H1 (cell line): ENCODE measurements at regions not wholly inside any gene's neighbourhood (a gene's known extent, or its start where the extent isn't known, plus 50 kb on each side); places are given as distances from the start of the nearest gene placed in this dataset.

Experiments used
- CTCF ChIA-PET: fragments of 300-600 bp; sonication (Branson Sonifier 250); formaldehyde crosslinking; loops from one replicate; lab custom pipeline; 2021; ENCODE audit not compliant: partially characterized antibody; lab: Charles Lee
- POLR2A ChIA-PET: fragments of 300-600 bp; sonication (Branson Sonifier 250); formaldehyde crosslinking; loops from one replicate; lab custom pipeline; 2021; ENCODE audit warnings: inconsistent platforms; ENCODE audit not compliant: partially characterized antibody; lab: Charles Lee
- DNase-seq, 2 experiments: peaks; one replicate each; pipeline versions ENCODE4 v3.0.0 to v3.0.0-alpha.2; 2010 to 2022; ENCODE audit warnings: low spot score in 2 of 2, low read depth in 1 of 2, mixed read lengths in 1 of 2
- FAIRE-seq: peaks from 2 replicates; lab custom pipeline; 2011; peaks lifted over from hg19 to GRCh38; lab: Jason Lieb, UNC
- H2AFZ ChIP-seq: 2 replicates; pipeline ENCODE4 v1.8.1; 2012; ENCODE audit warnings: low read length, inconsistent platforms
- H2AK5ac ChIP-seq: 2 replicates; pipeline ENCODE4 v1.6.1; 2013; ENCODE audit warnings: low read depth, low read length
- H2BK120ac ChIP-seq: replicated peaks from 2 replicates; pipeline ENCODE3; 2013; ENCODE audit warnings: low read depth, low read length, inconsistent platforms
- H2BK12ac ChIP-seq: 2 replicates; pipeline ENCODE4 v1.6.1; 2013; ENCODE audit warnings: low read depth, low read length
- H2BK15ac ChIP-seq: 2 replicates; pipeline ENCODE4 v1.6.1; 2013; ENCODE audit warnings: low read length
- H2BK20ac ChIP-seq: 2 replicates; pipeline ENCODE4 v1.6.1; 2013; ENCODE audit warnings: low read length
- H2BK5ac ChIP-seq: 2 replicates; pipeline ENCODE4 v1.6.1; 2013; ENCODE audit warnings: low read depth, low read length
- H3K14ac ChIP-seq: 2 replicates; pipeline ENCODE4 v1.6.1; 2013; ENCODE audit warnings: inconsistent platforms; ENCODE audit not compliant: insufficient read length
- H3K18ac ChIP-seq: 2 replicates; pipeline ENCODE4 v1.6.1; 2013; ENCODE audit warnings: low read length; ENCODE audit errors: extremely low read depth
- H3K23ac ChIP-seq: 2 replicates; pipeline ENCODE4 v1.6.1; 2013; ENCODE audit warnings: inconsistent platforms; ENCODE audit not compliant: insufficient read length
- H3K23me2 ChIP-seq: 2 replicates; pipeline ENCODE4 v1.6.1; 2013; ENCODE audit warnings: low read depth, low read length
- H3K27ac ChIP-seq: 2 replicates; pipeline ENCODE4 v1.6.1; 2011; ENCODE audit warnings: low read depth, low read length, inconsistent platforms
- H3K27me3 ChIP-seq, 4 experiments: replicated peaks in 1 of 4; 1 replicate in 1 of 4; 2 replicates in 3 of 4; pipeline versions ENCODE4 v1.6.1 to v1.8.1; 2011 to 2013; ENCODE audit warnings: low read length in 3 of 4, mild to moderate bottlenecking in 3 of 4, inconsistent platforms in 2 of 4, mixed read lengths in 2 of 4, moderate library complexity in 1 of 4; ENCODE audit not compliant: control insufficient read depth in 3 of 4, insufficient read depth in 3 of 4; ENCODE audit errors: extremely low read depth in 1 of 4
- H3K36me3 ChIP-seq, 4 experiments: 2 replicates each; pipeline versions ENCODE4 v1.6.1 to v1.8.1; 2011 to 2013; ENCODE audit warnings: mild to moderate bottlenecking in 4 of 4, low read length in 3 of 4, moderate library complexity in 2 of 4, control low read depth in 1 of 4, inconsistent platforms in 1 of 4; ENCODE audit not compliant: insufficient read depth in 4 of 4, control insufficient read depth in 2 of 4
- H3K4ac ChIP-seq: replicated peaks from 2 replicates; pipeline ENCODE3; 2013; ENCODE audit warnings: low read length, low read depth, mixed read lengths, inconsistent platforms; ENCODE audit not compliant: insufficient read length
- H3K4me1 ChIP-seq, 4 experiments: replicated peaks in 1 of 4; 1 replicate in 1 of 4; 2 replicates in 3 of 4; pipeline versions ENCODE4 v1.6.1 to v1.8.1; 2011 to 2013; ENCODE audit warnings: low read length in 3 of 4, inconsistent platforms in 2 of 4, mixed read lengths in 1 of 4; ENCODE audit not compliant: insufficient read depth in 4 of 4, control insufficient read depth in 3 of 4
- H3K4me2 ChIP-seq, 2 experiments: 2 replicates each; pipeline versions ENCODE4 v1.6.1 to v1.8.1; 2011 to 2013; ENCODE audit warnings: low read depth in 2 of 2, low read length in 2 of 2, control low read depth in 1 of 2, inconsistent platforms in 1 of 2, mild to moderate bottlenecking in 1 of 2; ENCODE audit not compliant: insufficient read depth in 1 of 2
- H3K4me3 ChIP-seq, 4 experiments: fragments of 200-600, 300-600 bp in 1 of 4; sonication (generic), shearing (Covaris generic), sonication (Bioruptor Twin) in 1 of 4; 2 replicates each; pipeline versions ENCODE4 v1.5.1 to v1.8.1; 2011 to 2016; ENCODE audit warnings: low read length in 4 of 4, low read depth in 3 of 4, control low read depth in 2 of 4, inconsistent platforms in 2 of 4, mild to moderate bottlenecking in 2 of 4, mixed read lengths in 1 of 4, moderate library complexity in 1 of 4; ENCODE audit not compliant: insufficient read depth in 2 of 4; ENCODE audit errors: extremely low read depth in 1 of 4
- H3K56ac ChIP-seq: replicated peaks from 2 replicates; pipeline ENCODE3; 2013; ENCODE audit warnings: low read depth, mild to moderate bottlenecking, mixed read lengths, low read length, inconsistent platforms; ENCODE audit not compliant: insufficient read length
- H3K79me1 ChIP-seq: 2 replicates; pipeline ENCODE4 v1.6.1; 2013; ENCODE audit warnings: low read depth, low read length, control low read depth
- H3K79me2 ChIP-seq, 2 experiments: 2 replicates each; pipeline versions ENCODE4 v1.6.1 to v1.8.1; 2012 to 2013; ENCODE audit warnings: low read length in 2 of 2, mild to moderate bottlenecking in 2 of 2, inconsistent platforms in 1 of 2; ENCODE audit not compliant: insufficient read depth in 2 of 2, control insufficient read depth in 1 of 2
- H3K9ac ChIP-seq, 4 experiments: replicated peaks in 1 of 4; 1 replicate in 1 of 4; 2 replicates in 3 of 4; pipeline versions ENCODE4 v1.6.1 to v1.8.1; 2011 to 2013; ENCODE audit warnings: low read depth in 3 of 4, low read length in 3 of 4, control low read depth in 2 of 4, mild to moderate bottlenecking in 2 of 4, moderate library complexity in 2 of 4, inconsistent platforms in 1 of 4; ENCODE audit errors: extremely low read depth in 1 of 4
- H3K9me3 ChIP-seq, 2 experiments: 2 replicates each; pipeline versions ENCODE4 v1.6.1 to v1.8.1; 2012 to 2013; ENCODE audit warnings: mild to moderate bottlenecking in 2 of 2, moderate library complexity in 2 of 2, control low read depth in 1 of 2, inconsistent platforms in 1 of 2, low read depth in 1 of 2, low read length in 1 of 2, mixed read lengths in 1 of 2; ENCODE audit not compliant: insufficient read depth in 2 of 2
- H4K20me1 ChIP-seq, 2 experiments: replicated peaks in 1 of 2; 2 replicates each; pipeline versions ENCODE3 to v1.8.1; 2011 to 2013; ENCODE audit warnings: inconsistent platforms in 2 of 2, low read length in 2 of 2, mild to moderate bottlenecking in 1 of 2; ENCODE audit not compliant: insufficient read depth in 2 of 2, control insufficient read depth in 1 of 2
- H4K5ac ChIP-seq: 2 replicates; pipeline ENCODE4 v1.6.1; 2013; ENCODE audit warnings: low read length, low read depth, mixed read lengths, inconsistent platforms; ENCODE audit not compliant: insufficient read length
- H4K8ac ChIP-seq: 2 replicates; pipeline ENCODE4 v1.8.0; 2013; ENCODE audit warnings: mild to moderate bottlenecking, moderate library complexity, low read length, inconsistent platforms; ENCODE audit not compliant: insufficient read depth; ENCODE audit errors: extremely low read depth
- H4K91ac ChIP-seq: replicated peaks from 2 replicates; pipeline ENCODE3; 2013; ENCODE audit warnings: low read length, mixed read lengths, inconsistent platforms; ENCODE audit not compliant: insufficient read length
- BACH1 ChIP-seq: IDR thresholded peaks from 2 replicates; pipeline ENCODE4 v1.6.1; 2012; ENCODE audit warnings: low read length, improper control_type of control experiment
- EGR1 ChIP-seq: IDR thresholded peaks from 2 replicates; pipeline ENCODE4 v1.6.1; 2011; ENCODE audit warnings: low read depth, low read length, borderline replicate concordance
- GABPA ChIP-seq: IDR thresholded peaks from 2 replicates; pipeline ENCODE4 v1.6.1; 2011; ENCODE audit warnings: mild to moderate bottlenecking, low read length, moderate library complexity, borderline replicate concordance; ENCODE audit not compliant: insufficient read depth
- KDM1A ChIP-seq: fragments of 200-600, 300-600 bp; sonication (generic); IDR thresholded peaks from 2 replicates; pipeline ENCODE4 v1.7.1; 2016; ENCODE audit warnings: mild to moderate bottlenecking, low read length, borderline replicate concordance
- KDM5A ChIP-seq: fragments of 200-600 bp; IDR thresholded peaks from 2 replicates; pipeline ENCODE4 v1.7.1; 2012; ENCODE audit warnings: mild to moderate bottlenecking, low read length, inconsistent platforms, mixed read lengths
- POLR2AphosphoS5 ChIP-seq: IDR thresholded peaks from 2 replicates; pipeline ENCODE4 v1.6.1; 2011; ENCODE audit warnings: low read depth, low read length
- POU5F1 ChIP-seq: IDR thresholded peaks from 2 replicates; pipeline ENCODE4 v1.6.1; 2011; ENCODE audit warnings: low read depth, mild to moderate bottlenecking, low read length, moderate library complexity
- SIN3A ChIP-seq, 2 experiments: IDR thresholded peaks in 1 of 2; conservative IDR thresholded peaks in 1 of 2; 2 replicates each; pipeline ENCODE4 v1.6.1; 2011 to 2012; ENCODE audit warnings: low read length in 2 of 2, improper control_type of control experiment in 1 of 2, low read depth in 1 of 2, mild to moderate bottlenecking in 1 of 2
- SRF ChIP-seq: IDR thresholded peaks from 2 replicates; pipeline ENCODE4 v1.6.1; 2011; ENCODE audit warnings: mild to moderate bottlenecking, low read depth, low read length, moderate library complexity
- WGBS, 2 experiments: shearing (Covaris generic) in 1 of 2; methylation state at CpG; one replicate each; pipeline versions ENCODE4 v1.1.6 to v1.1.7; 2013 to 2015; ENCODE audit warnings: low lambda C conversion rate in 2 of 2, mixed read lengths in 2 of 2, inconsistent platforms in 1 of 2, low coverage in 1 of 2, missing lambda C conversion rate in 1 of 2; ENCODE audit not compliant: insufficient replicate concordance in 2 of 2, insufficient coverage in 1 of 2, insufficient read length in 1 of 2; ENCODE audit errors: extremely low coverage in 1 of 2, missing lambda C conversion rate in 1 of 2; 5-methylcytosine and 5-hydroxymethylcytosine counted together
- TF ChIP-seq, protein P1 (sequence below): IDR thresholded peaks from 2 replicates; pipeline ENCODE4 v1.6.1; 2011; ENCODE audit warnings: low read length, improper control_type of control experiment

DNA sequence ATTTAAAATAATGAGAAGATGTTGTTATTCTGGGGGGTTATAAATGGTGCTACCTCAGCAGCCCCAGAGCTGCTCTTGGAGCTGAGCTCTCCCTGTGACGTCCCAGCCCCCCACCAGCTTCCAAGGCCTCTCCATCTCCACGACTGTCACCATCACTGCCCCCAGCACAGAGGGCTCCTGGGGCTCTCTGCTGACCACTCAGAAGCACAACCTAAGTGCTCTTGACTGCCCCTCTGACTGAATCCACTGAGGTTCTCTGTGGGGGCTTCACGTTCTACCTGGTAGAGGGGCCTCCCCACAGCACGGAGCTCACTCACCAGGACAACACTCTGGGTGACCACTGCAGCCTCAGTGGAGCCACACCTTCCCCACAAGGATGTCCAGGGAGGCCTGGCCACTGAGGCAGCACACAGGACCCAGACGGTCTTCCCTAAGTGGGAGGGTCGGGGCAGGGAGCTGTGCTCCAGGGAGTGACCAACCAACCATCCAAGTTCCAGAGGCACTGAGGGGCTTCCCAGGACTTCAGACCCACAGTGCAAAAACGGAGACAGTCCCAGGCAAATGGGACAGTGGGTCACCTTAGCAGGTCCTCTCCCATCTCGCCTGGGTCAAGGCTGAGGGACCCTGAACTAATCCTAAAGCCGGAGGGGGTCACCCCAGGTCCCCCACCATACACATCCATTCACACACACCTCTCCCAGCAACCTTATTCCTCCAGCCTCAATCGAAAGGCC is 121.0 kb upstream of the PPP2R2D start:
- no peak for FAIRE-seq
- Histone ChIP-seq H4K20me1 (no peaks in the 10 kb centered on the region), H2AK5ac (no peak overlapping the region), H3K4me1 (no peaks in the 10 kb centered on the region), H2BK15ac (peak overlapping the region; percentile 29; the same call in 1 of the 2 replicates), H3K18ac (no peak overlapping the region), H3K4me3 (no peak overlapping the region), H2BK12ac (no peak overlapping the region), H4K8ac (no peak overlapping the region), H4K5ac (no peak overlapping the region), H2BK5ac (no peak overlapping the region), H3K14ac (no peak overlapping the region), H2BK20ac (no peak overlapping the region), H2AFZ (no peak overlapping the region), H3K4me2 (no peak overlapping the region), H3K79me2 (no peaks in the 10 kb centered on the region), H3K27me3 (no peaks in the 10 kb centered on the region), H4K91ac (peak overlapping the region; percentile 27), H3K9me3 (peaks cover 7 to 13% of the 10 kb centered on the region in 2 experiments; a peak in 3 of 4 replicates), H3K56ac (no peak overlapping the region), H3K9ac (no peak overlapping the region), H3K79me1 (no peaks in the 10 kb centered on the region), H2BK120ac (no peak overlapping the region), H3K36me3 (no peaks in the 10 kb centered on the region), H3K23me2 (no peaks in the 10 kb centered on the region), H3K27ac (no peak overlapping the region), H3K4ac (no peak overlapping the region), H3K23ac (no peak overlapping the region)
- ChIA-PET POLR2A (no interaction called here), CTCF (interaction anchor here (1.3 kb wide), 1 partner anchor 51 kb away, joined by 3 read pairs; no protein-coding TSS in a partner anchor)
- TF ChIP-seq KDM1A, result no peak
- TF ChIP-seq SIN3A (conservative IDR thresholded peaks at IDR 0.05 in 1 of 2, IDR thresholded peaks at IDR 0.05 in 1 of 2; ENCODE audit: low read depth in 1 of 2, low read length in 2 of 2), result no peak
- no peak for TF ChIP-seq EGR1
- no peak for TF ChIP-seq POU5F1
- no peak for TF ChIP-seq POLR2AphosphoS5
- no peak for TF ChIP-seq KDM5A
- no peak for TF ChIP-seq SRF
- no peak for TF ChIP-seq BACH1
- no peak for TF ChIP-seq GABPA
- TF ChIP-seq, protein P1, sequence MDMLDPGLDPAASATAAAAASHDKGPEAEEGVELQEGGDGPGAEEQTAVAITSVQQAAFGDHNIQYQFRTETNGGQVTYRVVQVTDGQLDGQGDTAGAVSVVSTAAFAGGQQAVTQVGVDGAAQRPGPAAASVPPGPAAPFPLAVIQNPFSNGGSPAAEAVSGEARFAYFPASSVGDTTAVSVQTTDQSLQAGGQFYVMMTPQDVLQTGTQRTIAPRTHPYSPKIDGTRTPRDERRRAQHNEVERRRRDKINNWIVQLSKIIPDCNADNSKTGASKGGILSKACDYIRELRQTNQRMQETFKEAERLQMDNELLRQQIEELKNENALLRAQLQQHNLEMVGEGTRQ, result no peak
- WGBS, 2 experiments, result 80% methylated on average over 9 of the region's 10 CpGs; no CpG with 5 or more reads in 1 of the 2 experiments
- peak in 1 of 2 experiments; percentile 11 for DNase-seq
